ENCODE measurements at regions not wholly inside any gene's neighbourhood (a gene's known extent, or its start where the extent isn't known, plus 50 kb on each side); places are given as distances from the start of the nearest gene placed in this dataset.

DNA sequence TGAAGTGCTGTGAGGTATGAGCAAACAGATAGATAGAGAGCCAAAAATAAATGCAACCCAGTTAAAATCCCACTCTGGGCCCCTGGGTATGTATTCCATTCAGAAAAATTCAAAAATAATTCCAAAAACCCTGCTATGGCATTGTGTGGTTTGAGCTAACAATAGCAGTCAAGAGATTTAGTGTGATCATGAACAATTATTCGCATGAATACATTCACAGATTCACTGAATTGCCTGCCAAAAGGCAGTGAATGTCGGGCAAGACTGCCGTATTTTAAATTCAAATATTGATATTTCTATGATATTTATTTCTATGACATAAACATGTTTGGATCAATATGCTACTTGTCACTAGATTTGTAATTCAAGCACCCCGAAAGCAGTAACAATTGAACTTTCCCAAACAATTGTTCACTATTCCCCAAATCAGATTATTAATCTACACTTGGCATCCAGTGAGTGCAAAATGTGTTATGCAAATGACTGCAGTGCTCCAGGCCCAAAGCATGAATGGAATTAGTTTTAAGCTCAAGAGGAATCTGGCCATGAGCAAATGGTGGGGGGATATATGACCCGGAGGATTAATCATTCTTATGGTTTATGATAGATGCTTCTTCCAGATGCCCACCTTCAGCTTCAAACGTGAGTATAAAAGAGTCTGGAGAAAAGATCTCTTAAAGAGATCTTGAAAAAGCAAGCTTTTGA, 417.0 kb upstream of the MEIS2 start:
- Histone ChIP-seq H3K4me1 (ENCODE audit: control insufficient read depth in 1 of 2, insufficient read depth in 2 of 2, low read depth in 1 of 2, low read length in 1 of 2) (no peaks in the 10 kb centered on the region; a peak in 1 of 4 replicates), H3K36me3 (replicated peaks in 1 of 2; ENCODE audit: control insufficient read depth in 1 of 2, insufficient read depth in 2 of 2, low read length in 1 of 2) (no peaks in the 10 kb centered on the region), H3K9me3 (no peaks in the 10 kb centered on the region), H3K27me3 (ENCODE audit: insufficient read depth) (no peaks in the 10 kb centered on the region), H3K27ac (ENCODE audit: low read depth in 2 of 2, low read length in 1 of 2) (no peak overlapping the region), H4K20me1 (ENCODE audit: insufficient read depth) (no peaks in the 10 kb centered on the region), H3K9me2 (no peaks in the 10 kb centered on the region), H2AFZ (ENCODE audit: low read depth) (no peak overlapping the region), H3K79me2 (ENCODE audit: insufficient read depth) (no peaks in the 10 kb centered on the region), H3K9ac (no peak overlapping the region), H3K4me2 (no peak overlapping the region), H3K4me3 (ENCODE audit: low read depth in 2 of 2, low read length in 1 of 2) (no peak overlapping the region), H3F3A (replicated peaks; ENCODE audit: insufficient read depth) (no peaks in the 10 kb centered on the region)
- ChIA-PET POLR2A (no interaction called here), CTCF (interaction anchor here (0.9 kb wide), 1 partner anchor 10 kb away, joined by 3 read pairs; no protein-coding TSS in a partner anchor)
- no peak for DNase-seq
- TF ChIP-seq, protein P1, sequence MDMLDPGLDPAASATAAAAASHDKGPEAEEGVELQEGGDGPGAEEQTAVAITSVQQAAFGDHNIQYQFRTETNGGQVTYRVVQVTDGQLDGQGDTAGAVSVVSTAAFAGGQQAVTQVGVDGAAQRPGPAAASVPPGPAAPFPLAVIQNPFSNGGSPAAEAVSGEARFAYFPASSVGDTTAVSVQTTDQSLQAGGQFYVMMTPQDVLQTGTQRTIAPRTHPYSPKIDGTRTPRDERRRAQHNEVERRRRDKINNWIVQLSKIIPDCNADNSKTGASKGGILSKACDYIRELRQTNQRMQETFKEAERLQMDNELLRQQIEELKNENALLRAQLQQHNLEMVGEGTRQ (IDR thresholded peaks at IDR 0.05; ENCODE audit: borderline replicate concordance, low read depth, low read length) = no peak
- no peak for TF ChIP-seq CHD2 (IDR thresholded peaks at IDR 0.05; ENCODE audit: low read length, partially characterized antibody)
- TF ChIP-seq RXRA (IDR thresholded peaks at IDR 0.05; ENCODE audit: borderline replicate concordance, low read depth) = no peak
- no peak for TF ChIP-seq MEF2A (IDR thresholded peaks at IDR 0.05; ENCODE audit: borderline replicate concordance, low read depth)
- TF ChIP-seq SMC3 (IDR thresholded peaks at IDR 0.05; ENCODE audit: low read depth, low read length) = no peak
- no peak for TF ChIP-seq RFX5 (IDR thresholded peaks at IDR 0.05; ENCODE audit: low read length)
- no peak for TF ChIP-seq NRF1 (IDR thresholded peaks at IDR 0.05; ENCODE audit: low read depth, low read length)
- TF ChIP-seq GATA2 (CRISPR knock-in tag; IDR thresholded peaks at IDR 0.05) = no peak
- no peak for TF ChIP-seq YY1 (IDR thresholded peaks at IDR 0.05; ENCODE audit: low read depth)
- no peak for TF ChIP-seq TCF12 (IDR thresholded peaks at IDR 0.05)
- TF ChIP-seq, protein P2, sequence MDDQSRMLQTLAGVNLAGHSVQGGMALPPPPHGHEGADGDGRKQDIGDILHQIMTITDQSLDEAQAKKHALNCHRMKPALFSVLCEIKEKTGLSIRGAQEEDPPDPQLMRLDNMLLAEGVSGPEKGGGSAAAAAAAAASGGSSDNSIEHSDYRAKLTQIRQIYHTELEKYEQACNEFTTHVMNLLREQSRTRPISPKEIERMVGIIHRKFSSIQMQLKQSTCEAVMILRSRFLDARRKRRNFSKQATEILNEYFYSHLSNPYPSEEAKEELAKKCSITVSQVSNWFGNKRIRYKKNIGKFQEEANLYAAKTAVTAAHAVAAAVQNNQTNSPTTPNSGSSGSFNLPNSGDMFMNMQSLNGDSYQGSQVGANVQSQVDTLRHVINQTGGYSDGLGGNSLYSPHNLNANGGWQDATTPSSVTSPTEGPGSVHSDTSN (IDR thresholded peaks at IDR 0.05) = no peak
- no peak for TF ChIP-seq TAF1 (IDR thresholded peaks at IDR 0.05; ENCODE audit: borderline replicate concordance, low read depth, low read length)
- TF ChIP-seq FOXM1 (IDR thresholded peaks at IDR 0.05; ENCODE audit: low read depth) = no peak
- no peak for TF ChIP-seq POLR2AphosphoS5 (IDR thresholded peaks at IDR 0.05; ENCODE audit: low read depth, low read length)
- TF ChIP-seq, protein P3, sequence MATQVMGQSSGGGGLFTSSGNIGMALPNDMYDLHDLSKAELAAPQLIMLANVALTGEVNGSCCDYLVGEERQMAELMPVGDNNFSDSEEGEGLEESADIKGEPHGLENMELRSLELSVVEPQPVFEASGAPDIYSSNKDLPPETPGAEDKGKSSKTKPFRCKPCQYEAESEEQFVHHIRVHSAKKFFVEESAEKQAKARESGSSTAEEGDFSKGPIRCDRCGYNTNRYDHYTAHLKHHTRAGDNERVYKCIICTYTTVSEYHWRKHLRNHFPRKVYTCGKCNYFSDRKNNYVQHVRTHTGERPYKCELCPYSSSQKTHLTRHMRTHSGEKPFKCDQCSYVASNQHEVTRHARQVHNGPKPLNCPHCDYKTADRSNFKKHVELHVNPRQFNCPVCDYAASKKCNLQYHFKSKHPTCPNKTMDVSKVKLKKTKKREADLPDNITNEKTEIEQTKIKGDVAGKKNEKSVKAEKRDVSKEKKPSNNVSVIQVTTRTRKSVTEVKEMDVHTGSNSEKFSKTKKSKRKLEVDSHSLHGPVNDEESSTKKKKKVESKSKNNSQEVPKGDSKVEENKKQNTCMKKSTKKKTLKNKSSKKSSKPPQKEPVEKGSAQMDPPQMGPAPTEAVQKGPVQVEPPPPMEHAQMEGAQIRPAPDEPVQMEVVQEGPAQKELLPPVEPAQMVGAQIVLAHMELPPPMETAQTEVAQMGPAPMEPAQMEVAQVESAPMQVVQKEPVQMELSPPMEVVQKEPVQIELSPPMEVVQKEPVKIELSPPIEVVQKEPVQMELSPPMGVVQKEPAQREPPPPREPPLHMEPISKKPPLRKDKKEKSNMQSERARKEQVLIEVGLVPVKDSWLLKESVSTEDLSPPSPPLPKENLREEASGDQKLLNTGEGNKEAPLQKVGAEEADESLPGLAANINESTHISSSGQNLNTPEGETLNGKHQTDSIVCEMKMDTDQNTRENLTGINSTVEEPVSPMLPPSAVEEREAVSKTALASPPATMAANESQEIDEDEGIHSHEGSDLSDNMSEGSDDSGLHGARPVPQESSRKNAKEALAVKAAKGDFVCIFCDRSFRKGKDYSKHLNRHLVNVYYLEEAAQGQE (IDR thresholded peaks at IDR 0.05; ENCODE audit: low read depth, low read length) = no peak
- TF ChIP-seq FOSL2 (IDR thresholded peaks at IDR 0.05; ENCODE audit: borderline replicate concordance, low read depth) = no peak
- TF ChIP-seq TEAD4 (IDR thresholded peaks at IDR 0.05; ENCODE audit: borderline replicate concordance, insufficient read depth) = no peak
- no peak for TF ChIP-seq NFIC (IDR thresholded peaks at IDR 0.05; ENCODE audit: borderline replicate concordance)
- TF ChIP-seq EP300 (IDR thresholded peaks at IDR 0.05; ENCODE audit: borderline replicate concordance in 1 of 2, low read depth in 1 of 2, low read length in 1 of 2) = no peak
- no peak for TF ChIP-seq EZH2phosphoT487 (IDR thresholded peaks at IDR 0.05; ENCODE audit: borderline replicate concordance, low read depth)
- 73% methylated on average over 6 of the region's 6 CpGs for WGBS (ENCODE audit: low lambda C conversion rate)

All from SK-N-SH (cell line).